IPS-20b (cell line): ENCODE measurements at regions not wholly inside any gene's neighbourhood (a gene's known extent, or its start where the extent isn't known, plus 50 kb on each side); places are given as distances from the start of the nearest gene placed in this dataset.
"Not testable (repeated sequence)": the region's sequence is repeated elsewhere in the genome, so short reads cannot be mapped to it uniquely, and the experiment has no call there.

ENCODE experiments used
- H3K27ac ChIP-seq: one replicate; pipeline ENCODE4 v1.5.1; 2013; ENCODE audit warnings: low read length
- H3K27me3 ChIP-seq: 2 replicates; pipeline ENCODE4 v1.6.1; 2013; ENCODE audit warnings: mild to moderate bottlenecking, low read length, inconsistent platforms; ENCODE audit not compliant: insufficient read depth
- H3K36me3 ChIP-seq: 2 replicates; pipeline ENCODE4 v1.6.1; 2013; ENCODE audit warnings: low read depth, mild to moderate bottlenecking, inconsistent platforms, low read length, moderate library complexity; ENCODE audit not compliant: insufficient read depth
- H3K4me1 ChIP-seq: 2 replicates; pipeline ENCODE4 v1.6.1; 2013; ENCODE audit warnings: mild to moderate bottlenecking, control low read depth, inconsistent platforms, low read length, moderate library complexity; ENCODE audit not compliant: insufficient read depth
- H3K4me3 ChIP-seq: 2 replicates; pipeline ENCODE4 v1.5.1; 2013; ENCODE audit warnings: mild to moderate bottlenecking, low read length, inconsistent platforms
- H3K9ac ChIP-seq: 2 replicates; pipeline ENCODE4 v1.6.1; 2013; ENCODE audit warnings: low read depth, mild to moderate bottlenecking, inconsistent platforms, low read length, moderate library complexity
- H3K9me3 ChIP-seq: 2 replicates; pipeline ENCODE4 v1.6.1; 2013; ENCODE audit warnings: mild to moderate bottlenecking, low read depth, low read length, inconsistent platforms; ENCODE audit not compliant: insufficient read depth

GRCh38 chr21:10270211-10270610 is 251.2 kb upstream of the TPTE start:
- H3K9me3 ChIP-seq, result peaks cover 20% of the 10 kb centered on the region
- not testable (repeated sequence) for H3K9ac ChIP-seq, H3K27me3 ChIP-seq

GRCh38 chr21:10271666-10272207 is 249.6 kb upstream of the TPTE start:
- H3K4me3 ChIP-seq, H3K9ac ChIP-seq, H3K27me3 ChIP-seq, H3K4me1 ChIP-seq, H3K27ac ChIP-seq, H3K36me3 ChIP-seq: not testable (repeated sequence)
- H3K9me3 ChIP-seq, result peaks cover 20% of the 10 kb centered on the region

More at GRCh38 chr21:10270211-10270610, 251.2 kb upstream of the TPTE start:
- not testable (repeated sequence) for H3K27ac ChIP-seq, H3K4me1 ChIP-seq, H3K36me3 ChIP-seq
- H3K4me3 ChIP-seq, result peak overlapping the region; percentile 0; the same call in 1 of the 2 replicates

- Histone ChIP-seq H3K4me3 (no peak overlapping the region), H3K27me3 (no peaks in the 10 kb centered on the region), H3K27ac (no peak overlapping the region), H3K36me3 (no peaks in the 10 kb centered on the region), H3K9ac (no peak overlapping the region), H3K9me3 (peaks cover 20% of the 10 kb centered on the region), H3K4me1 (no peaks in the 10 kb centered on the region)
These were observed 249.2 kb upstream of the TPTE start for GRCh38 chr21:10272216-10272615.

- Histone ChIP-seq H3K9me3 (peaks cover 20% of the 10 kb centered on the region), H3K9ac (no peak overlapping the region), H3K27ac (no peak overlapping the region), H3K36me3 (no peaks in the 10 kb centered on the region), H3K27me3 (no peaks in the 10 kb centered on the region), H3K4me1 (no peaks in the 10 kb centered on the region), H3K4me3 (no peak overlapping the region)
These were observed 248.2 kb upstream of the TPTE start for GRCh38 chr21:10273196-10273595.

GRCh38 chr21:10273794-10274338 is 247.5 kb upstream of the TPTE start:
- H3K4me3 ChIP-seq, H3K4me1 ChIP-seq, H3K27ac ChIP-seq, H3K9ac ChIP-seq, H3K27me3 ChIP-seq, H3K36me3 ChIP-seq: not testable (repeated sequence)
- H3K9me3 ChIP-seq, result peaks cover 20% of the 10 kb centered on the region
